Dermis microvascular lymphatic vessel endothelial cell (primary cell): ENCODE measurements at regions not wholly inside any gene's neighbourhood (a gene's known extent, or its start where the extent isn't known, plus 50 kb on each side); places are given as distances from the start of the nearest gene placed in this dataset.

Experiments
- DNase-seq, 2 donors: peaks; one replicate each; pipeline versions ENCODE4 v3.0.0 to v3.0.0-alpha.2; 2010; ENCODE audit warnings: low read depth in 2 of 2

DNA sequence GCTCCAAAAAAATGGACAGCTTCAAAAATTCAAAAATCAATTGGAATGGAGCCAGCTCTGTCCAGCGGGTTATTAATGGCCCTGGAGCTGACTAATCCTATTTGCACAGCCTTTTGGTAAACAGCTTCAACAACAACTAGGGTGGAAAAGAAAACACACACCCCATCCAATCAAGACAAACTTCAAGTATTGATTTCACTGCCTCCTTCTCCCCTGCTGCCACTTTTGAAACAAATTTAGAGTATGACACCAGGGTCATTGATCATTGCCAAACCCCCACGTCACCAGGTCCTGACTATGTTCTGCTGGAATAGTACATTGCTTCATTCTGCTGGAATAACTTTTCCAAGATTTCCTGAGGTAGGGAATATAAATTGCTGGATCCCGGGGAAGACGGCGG, 56.8 kb upstream of the GTF3A start:
- no peak for DNase-seq

DNA sequence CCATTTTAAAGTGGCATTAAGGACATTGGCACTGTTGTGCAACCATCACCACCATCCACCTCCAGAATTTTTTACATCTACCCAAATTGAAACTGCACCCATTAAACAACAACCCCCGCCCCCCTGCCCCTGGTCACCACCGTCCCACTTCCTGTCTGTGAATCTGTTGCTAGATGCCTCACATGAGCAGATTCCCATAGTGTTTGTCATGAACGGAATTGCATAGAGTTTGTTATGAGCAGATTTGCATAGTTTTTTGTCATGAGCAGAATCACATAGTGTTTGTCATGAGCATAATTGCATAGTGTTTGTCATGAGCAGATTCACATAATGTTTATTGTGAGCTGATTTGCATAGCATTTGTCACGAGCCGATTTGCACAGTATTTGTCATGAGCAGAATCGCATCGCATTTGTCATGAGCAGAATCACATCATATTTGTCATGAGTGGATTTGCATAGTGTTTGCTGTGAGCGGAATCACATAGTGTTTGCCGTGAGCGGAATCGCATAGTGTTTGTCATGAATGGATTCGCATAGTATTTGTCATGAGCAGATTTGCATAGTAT, 54.0 kb upstream of the GTF3A start:
- no peak for DNase-seq

GRCh38 chr13:27371932-27372331, 52.5 kb upstream of the GTF3A start:
- no peak for DNase-seq

DNA sequence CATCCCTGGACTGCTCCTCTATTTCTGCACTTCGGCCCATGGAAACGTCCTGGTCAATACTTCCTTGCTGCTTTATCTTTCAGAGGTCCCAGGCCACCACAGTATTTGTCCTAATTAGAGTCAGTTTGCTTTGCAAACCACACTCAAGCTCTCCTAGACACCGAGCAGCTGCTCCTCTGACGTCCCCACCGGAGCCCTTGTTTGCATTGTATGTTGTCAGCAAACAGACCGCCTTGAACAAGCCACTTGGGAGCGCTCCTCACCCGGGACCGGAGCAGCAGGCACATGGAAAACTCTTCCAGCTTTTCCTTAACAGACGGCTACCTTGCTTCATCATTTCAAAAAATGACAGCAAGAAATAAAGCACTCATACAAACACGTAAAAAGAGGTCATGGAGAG, 51.5 kb upstream of the GTF3A start:
- DNase-seq: no peak

- DNase-seq: no peak
These were observed 50.2 kb upstream of the GTF3A start for GRCh38 chr13:27374126-27374613.
